NCI-H146 treated with DMSO at 0.1 percent for 48 hours (cell line): ENCODE measurements at regions not wholly inside any gene's neighbourhood (a gene's known extent, or its start where the extent isn't known, plus 50 kb on each side); places are given as distances from the start of the nearest gene placed in this dataset.
A peak's percentile ranks its signal among the peaks of the same experiment; 100 is the strongest.

ENCODE experiments used
- DNase-seq: peaks from one replicate; lab custom pipeline; 2025; ENCODE audit not compliant: unreplicated experiment; lab: John Stamatoyannopoulos, UW

DNA sequence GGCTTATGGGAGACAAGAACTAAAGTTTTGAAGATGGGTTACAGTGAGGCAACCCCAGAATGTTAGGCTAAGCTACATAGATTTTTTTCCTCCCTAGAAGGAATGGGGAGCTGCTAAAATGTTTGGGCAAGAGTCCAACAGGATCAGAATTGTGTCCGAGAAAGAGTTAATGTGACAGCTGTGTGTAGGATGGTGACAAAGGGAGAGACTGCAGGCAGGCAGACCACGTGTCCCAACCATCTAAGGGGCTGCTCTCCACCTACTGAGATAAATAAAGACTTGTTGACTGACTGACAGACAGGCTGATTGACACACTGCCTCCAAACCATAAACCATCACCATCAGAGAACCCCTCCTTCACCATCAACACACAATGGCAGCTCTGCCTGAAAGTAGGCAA lies 133.7 kb upstream of the CTTNBP2NL start:
- no peak for DNase-seq

DNA sequence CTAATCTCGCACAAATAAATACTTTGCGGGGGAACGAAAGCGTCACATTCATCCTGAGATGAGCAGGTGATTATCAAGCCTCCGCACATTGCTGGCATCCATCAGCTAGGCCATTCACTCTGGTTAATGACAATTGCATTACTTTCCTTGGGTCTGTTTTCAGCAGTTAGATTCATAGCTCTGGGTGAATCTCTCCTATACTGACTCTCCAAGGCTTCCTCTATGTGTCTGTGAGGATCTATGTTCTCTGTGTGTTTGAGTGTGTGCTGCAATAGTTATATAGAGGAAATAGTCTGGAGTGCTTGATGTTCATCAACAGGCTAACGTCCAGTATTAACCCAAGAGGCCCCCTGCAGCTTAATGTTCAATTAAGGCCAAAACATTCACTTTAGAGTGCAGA lies 133.0 kb upstream of the CTTNBP2NL start:
- no peak for DNase-seq

DNA sequence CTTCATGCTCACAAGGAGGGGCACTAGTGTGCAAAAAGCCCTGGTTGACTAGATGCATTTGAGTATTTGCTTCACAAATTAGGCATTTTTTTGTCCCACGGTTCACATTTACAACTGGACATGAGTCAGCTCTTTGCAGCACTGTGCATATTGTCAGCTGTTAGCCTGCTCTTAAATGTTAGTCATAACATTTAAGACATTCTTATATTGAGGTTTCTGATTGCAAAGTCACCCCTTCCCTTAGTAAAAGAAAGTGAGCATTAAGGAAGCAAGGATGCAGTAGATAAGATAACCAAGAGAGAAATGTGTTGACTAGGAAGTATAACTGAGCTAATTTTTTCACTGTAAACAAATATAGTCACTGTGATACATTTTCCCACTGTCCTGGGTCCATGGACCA lies 132.6 kb upstream of the CTTNBP2NL start:
- DNase-seq, result no peak

- DNase-seq, result no peak
Observed at GRCh38 chr1:112264010-112264409, 132.0 kb upstream of the CTTNBP2NL start.

GRCh38 chr1:112264553-112264952 lies 131.5 kb upstream of the CTTNBP2NL start:
- DNase-seq, result no peak

DNA sequence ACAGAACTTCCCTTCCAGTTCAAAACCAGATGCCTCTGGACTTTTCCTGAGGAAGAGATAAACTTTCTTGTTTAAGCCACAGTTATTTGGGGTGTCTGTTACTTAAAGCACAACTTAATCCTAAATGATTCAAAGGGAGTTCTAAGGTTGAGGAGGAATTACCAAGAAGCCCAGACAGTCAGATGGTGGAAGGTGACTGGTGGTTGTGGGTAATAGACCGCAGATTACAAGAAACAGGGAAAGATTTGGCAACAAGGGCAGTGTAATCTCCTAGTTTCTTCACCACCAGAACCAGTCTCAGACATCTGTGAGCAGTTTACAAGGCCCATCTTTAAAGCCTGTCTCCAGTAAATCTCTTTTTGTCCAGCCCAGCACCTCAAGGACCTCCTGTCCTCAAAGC lies 130.1 kb upstream of the CTTNBP2NL start:
- no peak for DNase-seq

- DNase-seq, result no peak
Observed at GRCh38 chr1:112267206-112267605, 128.8 kb upstream of the CTTNBP2NL start.

GRCh38 chr1:112267929-112268328 lies 128.1 kb upstream of the CTTNBP2NL start:
- DNase-seq, result no peak

GRCh38 chr1:112268408-112268807 lies 127.6 kb upstream of the CTTNBP2NL start:
- no peak for DNase-seq

DNA sequence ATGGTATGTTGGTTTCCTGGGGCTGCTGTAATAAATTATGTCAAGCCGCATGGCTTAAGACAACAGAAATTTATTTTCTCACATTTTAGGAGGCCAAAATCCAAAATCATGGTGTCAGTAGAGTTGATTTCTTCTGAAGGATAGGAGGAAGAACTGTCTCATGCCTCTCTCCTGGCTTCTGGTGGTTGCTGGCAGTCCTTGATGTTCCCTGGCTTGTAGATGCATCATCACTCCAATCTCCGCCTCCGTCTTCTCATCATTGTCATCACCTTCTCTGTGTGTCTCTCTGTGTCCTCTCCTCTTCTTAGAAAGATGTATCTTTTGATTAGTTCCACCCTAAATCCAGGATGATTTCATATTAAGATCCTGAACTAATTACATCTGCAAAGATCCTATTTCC lies 124.7 kb upstream of the CTTNBP2NL start:
- no peak for DNase-seq

- DNase-seq, result no peak
Observed at GRCh38 chr1:112272101-112272772, 123.8 kb upstream of the CTTNBP2NL start.

GRCh38 chr1:112284796-112285195 lies 111.2 kb upstream of the CTTNBP2NL start:
- DNase-seq, result no peak

GRCh38 chr1:112285316-112285715 lies 110.7 kb upstream of the CTTNBP2NL start:
- no peak for DNase-seq

GRCh38 chr1:112285746-112286145 lies 110.3 kb upstream of the CTTNBP2NL start:
- peak; percentile 40 for DNase-seq

GRCh38 chr1:112296908-112297307 lies 99.1 kb upstream of the CTTNBP2NL start:
- no peak for DNase-seq

GRCh38 chr1:112297536-112297935 lies 98.5 kb upstream of the CTTNBP2NL start:
- no peak for DNase-seq

DNA sequence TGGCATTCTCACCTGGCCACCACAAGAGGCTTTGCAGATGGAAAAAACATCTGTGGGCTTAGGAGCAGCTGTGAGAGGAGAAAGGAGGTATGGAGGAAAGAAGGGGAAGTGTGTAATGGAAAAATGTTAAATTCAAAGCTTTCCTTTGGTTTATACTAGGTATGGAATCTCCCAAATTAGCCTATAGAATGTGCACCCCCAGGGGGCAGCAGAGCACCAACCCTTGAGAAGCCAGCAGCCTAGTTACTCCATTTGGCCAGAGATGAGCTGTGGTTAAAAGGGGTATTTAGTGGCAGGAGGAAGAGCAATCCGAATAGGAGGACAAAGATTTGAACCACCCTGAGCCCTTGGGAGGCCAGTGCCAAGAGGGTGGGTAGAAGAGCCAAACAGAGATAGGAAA lies 97.5 kb upstream of the CTTNBP2NL start:
- DNase-seq, result peak; percentile 35

GRCh38 chr1:112304126-112304525 lies 91.9 kb upstream of the CTTNBP2NL start:
- DNase-seq, result no peak

DNA sequence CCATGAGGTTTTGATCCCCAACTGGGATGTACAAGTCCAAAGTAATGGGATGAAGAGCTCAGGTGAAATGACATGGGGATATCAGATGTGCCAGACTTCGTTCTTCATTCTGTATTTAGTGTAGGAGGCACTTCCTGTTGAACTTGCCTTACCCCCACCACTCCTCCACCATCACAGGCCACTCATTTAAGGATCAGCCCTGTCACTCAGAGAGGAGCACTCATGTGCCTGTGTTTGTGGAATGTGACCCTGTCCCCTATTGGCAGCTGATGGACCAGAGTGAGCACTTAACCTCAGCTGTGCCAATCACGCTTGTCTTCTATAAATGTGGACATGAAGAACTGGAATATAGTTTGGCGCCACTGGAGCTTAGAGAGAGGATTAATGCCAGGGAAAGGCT lies 91.4 kb upstream of the CTTNBP2NL start:
- DNase-seq, result no peak

DNA sequence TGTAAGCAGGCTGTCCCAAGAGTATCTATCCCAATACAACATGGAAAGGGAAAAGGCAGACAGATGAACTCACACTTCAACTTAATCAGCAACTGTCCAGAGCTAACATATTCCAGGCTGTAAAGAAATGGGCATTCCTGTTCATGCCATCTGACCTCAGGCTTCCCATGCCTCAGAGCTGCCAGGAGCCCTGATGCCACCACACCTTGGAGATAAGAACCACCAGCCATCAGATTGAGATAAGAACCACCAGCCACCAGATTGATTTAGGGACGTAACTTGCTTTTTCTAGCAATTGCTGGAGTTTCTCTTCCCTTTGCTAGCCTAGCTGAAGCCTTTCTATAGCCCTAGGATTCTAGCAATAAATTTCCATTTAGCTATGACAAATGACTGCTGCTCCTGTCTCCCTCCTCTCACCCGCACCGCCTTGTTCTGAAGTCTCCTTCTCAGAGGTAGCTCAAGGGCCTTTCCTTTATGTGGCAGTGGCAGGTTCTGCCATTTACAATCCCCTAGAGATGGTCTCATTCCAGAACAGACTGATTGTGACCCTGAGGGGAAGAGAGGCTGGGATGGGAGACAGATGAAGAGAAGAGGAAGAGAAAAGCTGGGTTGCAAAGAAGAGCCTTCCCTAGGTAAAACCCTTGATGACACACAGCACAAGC lies 88.0 kb upstream of the CTTNBP2NL start:
- no peak for DNase-seq

- no peak for DNase-seq
Observed at GRCh38 chr1:112308716-112309115, 87.3 kb upstream of the CTTNBP2NL start.

DNA sequence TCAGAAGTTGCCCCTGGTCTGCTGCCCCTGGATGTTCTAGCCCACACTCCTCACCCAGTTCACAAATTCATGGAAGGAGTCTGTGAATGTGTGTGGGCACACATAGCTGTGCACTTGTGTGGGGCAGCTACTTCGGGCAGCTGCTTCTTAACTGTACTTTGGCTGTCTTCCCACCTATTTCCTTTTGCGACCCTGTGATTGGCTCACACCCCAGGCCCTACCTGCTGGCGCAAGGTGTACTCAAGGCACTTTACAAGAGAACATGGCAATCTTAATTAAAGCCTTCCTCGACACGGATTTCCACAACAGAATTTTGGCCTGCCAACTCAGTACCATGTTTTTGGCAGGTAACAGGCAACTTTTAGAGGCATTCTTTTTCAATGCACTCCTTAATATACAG lies 86.5 kb upstream of the CTTNBP2NL start:
- no peak for DNase-seq

DNA sequence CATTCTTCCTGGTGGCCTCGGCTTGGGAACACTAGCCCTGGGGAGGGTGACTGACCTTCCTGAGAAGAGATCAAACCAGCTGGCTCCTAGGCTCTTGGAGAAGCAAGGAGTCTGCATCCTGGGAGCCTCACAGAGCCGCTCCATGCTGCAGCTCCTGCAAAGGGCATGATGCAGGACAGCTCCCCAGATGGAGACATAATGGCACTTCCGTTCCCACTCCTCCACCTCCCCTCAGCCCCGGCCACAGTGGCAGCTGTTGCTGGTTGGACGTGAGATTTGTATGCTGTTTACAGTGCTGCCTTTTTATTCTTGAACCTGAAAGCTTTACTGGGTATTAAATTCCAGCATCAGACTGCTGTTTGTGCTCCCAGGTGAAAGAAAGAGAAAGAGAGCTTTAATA lies 83.7 kb upstream of the CTTNBP2NL start:
- no peak for DNase-seq
